Activated CD4-positive, alpha-beta T cell treated with anti-CD3 and anti-CD28 coated beads, Interleukin-2, amount 50 U/mL, for 24 hours (primary cell): ENCODE measurements at regions not wholly inside any gene's neighbourhood (a gene's known extent, or its start where the extent isn't known, plus 50 kb on each side); places are given as distances from the start of the nearest gene placed in this dataset.

Experiments used
- DNase-seq, 2 donors: peaks; one replicate each; pipeline ENCODE4 v3.0.0-alpha.2; 2020; ENCODE audit warnings: low read depth in 1 of 2, low spot score in 1 of 2

- no peak for DNase-seq
Measured at GRCh38 chr18:38445804-38446145, 880.2 kb upstream of the CELF4 start.

GRCh38 chr18:38444971-38445803 lies 879.6 kb upstream of the CELF4 start:
- no peak for DNase-seq

DNA sequence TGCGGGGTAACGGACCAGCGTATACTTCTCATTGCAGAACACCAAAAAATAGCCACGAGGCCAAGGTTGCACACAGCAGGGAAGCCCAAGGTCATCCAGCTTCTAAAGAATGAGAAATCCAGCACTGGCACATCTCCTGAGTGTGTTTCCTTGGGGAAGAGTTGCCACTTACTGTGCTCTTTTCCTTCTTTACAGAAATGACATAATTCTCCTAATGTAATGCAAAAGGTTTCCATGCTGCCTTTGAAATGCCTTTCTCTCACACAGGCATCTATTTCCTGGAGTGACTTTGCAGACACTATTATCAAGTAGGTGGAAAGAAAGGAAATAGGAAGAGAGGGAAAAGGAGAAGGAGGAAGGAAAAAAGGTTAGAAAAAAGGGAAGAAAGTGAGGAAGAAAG lies 862.1 kb upstream of the CELF4 start:
- DNase-seq = no peak

DNA sequence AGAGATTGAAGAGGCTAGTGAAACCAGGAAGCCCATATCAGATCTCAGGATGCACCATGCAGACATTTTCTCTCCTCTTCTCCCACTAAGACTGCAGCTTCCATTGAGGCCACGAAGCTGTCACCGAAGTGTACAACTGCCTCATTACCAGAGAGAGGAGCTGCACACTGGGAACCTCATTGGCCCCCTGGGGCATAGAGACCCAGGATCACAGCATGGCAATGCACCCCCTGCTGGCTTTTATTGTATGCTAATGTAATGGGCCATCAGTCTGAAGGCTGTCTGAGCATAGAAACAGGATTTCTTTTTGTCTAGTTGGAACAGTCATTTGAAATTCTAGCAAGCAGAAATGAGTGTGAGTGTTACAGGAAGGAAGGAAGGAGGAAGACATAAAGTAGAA lies 861.6 kb upstream of the CELF4 start:
- DNase-seq = no peak

DNA sequence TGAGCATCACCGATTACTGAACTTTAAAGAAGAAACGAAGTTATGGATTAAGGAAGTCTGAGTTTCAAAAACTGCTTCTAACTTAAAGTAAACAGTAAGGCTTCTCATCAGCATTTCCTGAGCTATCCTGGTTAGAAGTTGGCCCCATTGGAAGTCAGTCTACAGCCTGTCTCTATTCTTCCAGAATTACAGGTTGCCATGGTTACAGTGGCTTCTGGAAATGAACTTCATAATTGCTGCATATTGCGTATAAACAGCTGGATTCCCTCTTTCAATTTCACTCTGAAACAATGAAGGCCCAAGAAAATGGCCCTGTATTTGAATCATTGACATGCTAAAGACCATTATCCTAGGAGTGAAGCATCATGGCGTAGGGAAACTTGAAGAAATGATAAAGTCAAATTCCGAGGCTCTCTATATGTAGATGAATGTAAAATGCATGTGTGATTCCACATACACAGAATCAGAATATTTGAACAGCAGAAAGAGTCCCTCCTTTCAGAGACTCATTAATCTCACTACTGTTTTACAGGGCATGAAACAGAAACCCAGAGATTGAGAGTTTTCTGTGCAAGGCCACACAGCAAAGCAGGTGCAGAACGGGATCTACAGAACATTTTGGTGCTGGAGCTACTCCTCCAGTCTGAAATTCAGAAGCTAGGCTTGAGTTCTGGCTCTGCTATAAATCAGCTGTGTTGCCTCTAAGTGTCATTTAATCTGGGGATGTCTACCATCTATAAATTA lies 856.4 kb upstream of the CELF4 start:
- DNase-seq = no peak

DNA sequence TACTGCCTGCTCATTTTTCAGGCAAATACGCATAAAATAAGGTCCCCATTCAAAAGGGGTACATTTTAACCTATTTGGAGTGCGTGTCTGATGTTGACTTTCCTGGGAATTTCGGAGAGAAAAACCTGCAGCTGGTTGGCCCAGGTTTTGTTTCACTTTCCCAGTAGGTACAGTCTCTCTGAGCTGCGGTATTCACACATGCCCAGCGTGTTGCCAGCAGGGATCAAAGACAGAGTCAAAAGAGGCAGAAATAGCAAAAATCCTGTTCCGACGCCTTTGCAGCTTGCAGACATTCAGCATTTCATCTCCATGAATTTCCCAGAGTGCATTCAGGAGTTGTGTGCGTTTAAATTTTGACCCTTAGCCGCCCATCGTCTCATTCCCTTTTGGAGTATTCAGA lies 855.4 kb upstream of the CELF4 start:
- DNase-seq = no peak

DNA sequence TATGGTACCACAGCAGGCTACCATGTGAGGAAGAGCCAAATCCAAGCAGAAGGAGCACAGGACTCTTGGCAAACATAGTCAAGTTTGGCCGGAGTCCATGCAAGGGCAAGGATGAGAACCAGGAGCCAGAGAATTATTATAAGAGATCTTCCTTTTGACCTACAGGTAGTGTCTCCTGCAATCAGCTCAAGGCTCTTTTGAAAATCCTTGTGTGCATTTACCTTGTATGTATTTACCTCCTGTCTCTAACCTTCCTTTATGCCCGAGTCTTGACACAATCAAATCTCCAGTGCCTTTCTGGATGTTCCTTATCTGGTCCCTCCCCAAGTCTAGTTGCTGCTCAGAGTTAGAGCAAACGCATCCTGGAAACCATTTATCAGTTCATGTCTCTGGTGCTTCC lies 855.0 kb upstream of the CELF4 start:
- DNase-seq = no peak

DNA sequence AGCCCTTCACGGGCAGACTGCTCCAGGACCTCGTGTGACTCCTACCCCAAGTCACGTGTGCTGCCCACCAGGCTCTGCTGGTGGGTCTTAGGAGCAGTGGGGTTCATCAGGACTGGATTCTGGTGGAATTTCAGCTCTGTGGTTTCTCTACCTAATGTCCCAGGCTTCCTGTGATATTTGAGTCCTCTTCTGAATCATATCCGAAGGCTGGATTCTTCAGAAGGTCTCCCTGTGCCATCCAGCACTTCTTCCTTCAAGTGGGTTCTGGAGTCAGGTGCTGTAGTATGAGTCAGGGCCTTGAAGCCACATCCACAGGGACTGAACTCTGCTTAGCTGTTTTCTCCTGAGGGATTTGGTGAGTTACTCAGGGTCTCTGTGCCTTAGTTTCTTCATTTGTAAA lies 850.2 kb upstream of the CELF4 start:
- no peak for DNase-seq

GRCh38 chr18:38413193-38413592 lies 847.6 kb upstream of the CELF4 start:
- no peak for DNase-seq

- no peak for DNase-seq
Measured at GRCh38 chr18:38406607-38407006, 841.0 kb upstream of the CELF4 start.

- no peak for DNase-seq
Measured at GRCh38 chr18:38402509-38402908, 836.9 kb upstream of the CELF4 start.

- DNase-seq = no peak
Measured at GRCh38 chr18:38397094-38397493, 831.5 kb upstream of the CELF4 start.

- DNase-seq = no peak
Measured at GRCh38 chr18:38386146-38386545, 820.5 kb upstream of the CELF4 start.

GRCh38 chr18:38369772-38370690 lies 804.4 kb upstream of the CELF4 start:
- DNase-seq = no peak

DNA sequence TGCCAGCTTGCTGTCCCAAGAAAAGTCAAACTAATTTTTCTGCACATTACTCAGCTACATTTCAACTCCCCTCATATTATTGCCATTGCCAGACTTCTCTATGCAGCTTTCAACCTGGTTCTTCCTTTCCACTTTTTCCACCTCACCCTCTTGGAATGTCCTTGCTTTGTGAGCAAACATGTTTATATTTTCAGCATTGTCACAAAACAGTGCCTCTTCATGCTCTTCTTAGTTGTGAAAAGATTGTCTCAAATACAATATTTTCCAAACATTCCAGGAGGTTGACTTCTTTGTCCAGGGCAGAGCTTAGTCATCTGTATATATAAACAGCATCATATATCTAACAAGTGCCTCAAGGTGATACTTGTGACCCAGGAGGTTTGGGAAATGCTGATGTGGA lies 803.3 kb upstream of the CELF4 start:
- no peak for DNase-seq

DNA sequence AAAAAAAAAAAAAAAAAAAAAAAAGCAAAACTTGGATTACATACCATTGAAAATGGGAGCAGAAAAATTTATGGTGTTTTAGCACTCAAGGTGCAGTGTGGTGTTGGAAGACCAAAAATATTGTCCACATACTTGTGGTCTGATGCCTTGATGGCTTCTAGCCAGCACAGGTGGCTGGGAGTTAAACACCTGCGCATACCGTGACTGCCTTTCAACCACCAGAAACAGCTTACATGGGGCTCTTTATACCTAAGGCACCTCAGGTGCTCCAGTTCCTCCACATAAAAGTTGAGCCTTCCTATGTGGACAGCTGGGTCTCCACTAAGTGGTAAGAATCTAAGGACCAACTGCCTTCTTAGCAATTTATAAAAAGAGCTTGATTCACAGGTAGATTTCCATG lies 802.6 kb upstream of the CELF4 start:
- DNase-seq = no peak

GRCh38 chr18:38367473-38367872 lies 801.9 kb upstream of the CELF4 start:
- DNase-seq = no peak

DNA sequence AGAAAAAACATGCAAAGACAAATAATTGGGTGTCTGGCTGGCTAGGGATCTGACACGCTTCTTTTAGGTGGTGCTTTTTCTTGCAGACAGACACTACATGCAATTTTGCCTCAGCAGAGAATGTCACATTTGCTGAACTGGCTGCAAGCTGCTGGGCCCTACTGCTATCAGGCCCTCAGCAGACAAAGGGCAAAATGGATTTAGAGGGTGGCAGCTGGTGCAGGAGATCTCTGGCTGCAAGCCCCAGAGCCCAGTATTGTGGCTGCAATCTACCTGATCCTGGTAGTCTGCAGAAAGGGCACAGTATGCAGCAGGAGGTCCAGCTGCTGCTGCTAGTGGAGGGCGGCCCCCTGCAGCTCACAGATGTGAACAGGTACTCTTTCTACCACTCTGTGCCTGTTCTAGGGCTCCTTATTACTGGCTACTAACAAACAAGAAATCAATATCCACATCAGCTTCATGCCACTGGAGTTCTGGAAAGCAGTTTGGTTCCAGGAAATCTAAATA lies 796.7 kb upstream of the CELF4 start:
- no peak for DNase-seq

- DNase-seq = no peak
Measured at GRCh38 chr18:38358805-38359657, 793.4 kb upstream of the CELF4 start.

- DNase-seq = no peak
Measured at GRCh38 chr18:38353149-38353548, 787.6 kb upstream of the CELF4 start.

DNA sequence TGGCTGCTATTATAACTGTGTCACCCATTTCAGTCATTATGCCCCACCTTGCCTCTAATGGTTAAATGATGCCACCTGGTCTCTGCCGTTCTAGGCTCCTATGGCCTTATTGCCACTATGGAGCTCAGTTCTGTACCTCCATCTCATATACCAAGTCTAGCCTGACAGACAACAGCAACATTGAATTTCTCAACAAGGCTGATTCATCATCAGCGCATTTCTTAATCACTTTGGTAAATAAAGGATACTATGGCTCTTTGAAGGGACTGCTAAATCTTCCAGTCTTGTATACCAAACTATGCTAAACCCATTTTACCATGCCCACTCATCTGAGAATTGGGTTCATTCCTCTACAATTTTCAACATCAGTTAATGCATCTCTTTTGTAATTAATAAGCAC lies 784.5 kb upstream of the CELF4 start:
- DNase-seq = no peak
